GM12878 (cell line): ENCODE measurements at regions not wholly inside any gene's neighbourhood (a gene's known extent, or its start where the extent isn't known, plus 50 kb on each side); places are given as distances from the start of the nearest gene placed in this dataset.
A peak's percentile ranks its signal among the peaks of the same experiment; 100 is the strongest.

Experiments
- ATAC-seq: fragments of 200-7000 bp; cut with Tn5 transposase; 3 replicates; pipeline ENCODE4 v1.9.1; 2020; ENCODE audit warnings: mild to moderate bottlenecking, moderate library complexity
- BruUV-seq: library from RNA; stranded (reverse); fragments of 400-500 nt; replicated peaks from 2 replicates; lab custom pipeline; 2021; lab: Mats Ljungman, UMichigan
- CTCF ChIA-PET: fragments of 300-600 bp; sonication (Branson Sonifier 250); formaldehyde crosslinking; extraction: SDS; loops from one replicate; lab custom pipeline; 2021; ENCODE audit warnings: inconsistent platforms; lab: Yijun Ruan, JAX
- POLR2A ChIA-PET: fragments of 350-600 bp; formaldehyde crosslinking; extraction: SDS; loops from one replicate; lab custom pipeline; 2021; ENCODE audit warnings: inconsistent platforms; lab: Charles Lee
- RAD21 ChIA-PET: fragments of 300-600 bp; sonication (Branson Sonifier 250); formaldehyde crosslinking; loops from one replicate; lab custom pipeline; 2023; ENCODE audit warnings: antibody characterized with exemption; ENCODE audit not compliant: unreplicated experiment; lab: Charles Lee
- SMC1A ChIA-PET: fragments of 300-600 bp; sonication (Branson Sonifier 250); formaldehyde crosslinking; loops from one replicate; lab custom pipeline; 2023; ENCODE audit not compliant: unreplicated experiment, uncharacterized antibody; lab: Charles Lee
- DNase-seq: peaks from one replicate; pipeline ENCODE4 v3.0.0-alpha.2; 2011; ENCODE audit warnings: low read depth, low spot score
- FAIRE-seq: peaks from 3 replicates; lab custom pipeline; 2011; peaks lifted over from hg19 to GRCh38; lab: Jason Lieb, UNC
- H2AFZ ChIP-seq: 2 replicates; pipeline ENCODE4 v1.6.0; 2011; ENCODE audit warnings: low read depth, low read length, control low read depth; ENCODE audit not compliant: control insufficient read depth
- H3K27ac ChIP-seq: 2 replicates; pipeline ENCODE4 v1.5.1; 2011; ENCODE audit warnings: control low read depth; ENCODE audit not compliant: control insufficient read depth, insufficient read depth
- H3K27me3 ChIP-seq, 2 experiments: replicated peaks in 1 of 2; 2 replicates each; pipeline versions ENCODE4 v1.6.0 to v1.6.1; 2011; ENCODE audit warnings: low read length in 1 of 2; ENCODE audit not compliant: control insufficient read depth in 2 of 2, insufficient read depth in 2 of 2
- H3K36me3 ChIP-seq, 2 experiments: 2 replicates each; pipeline ENCODE4 v1.5.1; 2011; ENCODE audit warnings: low read length in 1 of 2; ENCODE audit not compliant: control insufficient read depth in 2 of 2, insufficient read depth in 2 of 2
- H3K4me1 ChIP-seq: 2 replicates; pipeline ENCODE4 v1.6.1; 2011; ENCODE audit warnings: mild to moderate bottlenecking, low read length, moderate library complexity, mixed read lengths; ENCODE audit not compliant: control insufficient read depth, insufficient read depth
- H3K4me2 ChIP-seq: 2 replicates; pipeline ENCODE4 v1.6.0; 2011; ENCODE audit warnings: control low read depth; ENCODE audit not compliant: control insufficient read depth, insufficient read depth
- H3K4me3 ChIP-seq: fragments of 200-600 bp; sonication (generic); 2 replicates; pipeline ENCODE4 v1.5.1; 2016
- H3K79me2 ChIP-seq: 2 replicates; pipeline ENCODE4 v1.6.0; 2011; ENCODE audit warnings: low read length; ENCODE audit not compliant: control insufficient read depth, insufficient read depth
- H3K9ac ChIP-seq: 2 replicates; pipeline ENCODE4 v1.8.0; 2011; ENCODE audit warnings: low read length, control low read depth, mixed read lengths; ENCODE audit not compliant: control insufficient read depth, insufficient read depth
- H3K9me3 ChIP-seq: replicated peaks from 3 replicates; pipeline ENCODE4 v1.5.1; 2011; ENCODE audit warnings: mild to moderate bottlenecking, low read length; ENCODE audit not compliant: control insufficient read depth, insufficient read depth
- H4K20me1 ChIP-seq: 2 replicates; pipeline ENCODE4 v1.6.0; 2011; ENCODE audit not compliant: control insufficient read depth, insufficient read depth
- CTCF ChIP-seq, 3 experiments: IDR thresholded peaks in 2 of 3; conservative IDR thresholded peaks in 1 of 3; 2 replicates each; pipeline ENCODE4 v1.5.1; 2011; ENCODE audit warnings: low read depth in 3 of 3, low read length in 3 of 3, mild to moderate bottlenecking in 3 of 3, control low read depth in 2 of 3, moderate library complexity in 2 of 3, inconsistent platforms in 1 of 3, mixed read lengths in 1 of 3; ENCODE audit not compliant: control insufficient read depth in 2 of 3, insufficient read depth in 1 of 3; ENCODE audit errors: extremely low read depth in 1 of 3
- KAT2A ChIP-seq: conservative IDR thresholded peaks from 2 replicates; pipeline ENCODE4 v1.6.1; 2011; ENCODE audit warnings: low read depth, low read length; ENCODE audit not compliant: control insufficient read depth
- MTA3 ChIP-seq: IDR thresholded peaks from 2 replicates; pipeline ENCODE4 v1.6.1; 2012; ENCODE audit warnings: low read length, inconsistent platforms, borderline replicate concordance
- STAT3 ChIP-seq: IDR thresholded peaks from 2 replicates; pipeline ENCODE4 v1.6.1; 2011; ENCODE audit warnings: low read depth, low read length, improper control_type of control experiment
- WGBS: methylation state at CpG from one replicate; pipeline ENCODE4 v1.1.6; 2016; ENCODE audit warnings: low lambda C conversion rate; ENCODE audit not compliant: insufficient replicate concordance, insufficient coverage; ENCODE audit errors: missing lambda C conversion rate; 5-methylcytosine and 5-hydroxymethylcytosine counted together
- in situ Hi-C: fragments of 300-500 bp; cut with MboI; formaldehyde crosslinking; loops from 9 replicates; pipeline ENCODE4 v1.14.3; 2018; ENCODE audit warnings: mixed read lengths
- intact Hi-C: fragments of 100-400 bp; cut with micrococcal nuclease; formaldehyde crosslinking; loops from one replicate; pipeline ENCODE4 v1.14.2; 2022; ENCODE audit not compliant: unreplicated experiment

- no peaks in the 10 kb centered on the region for H3K36me3 ChIP-seq
- intact Hi-C loops (no loop called here), in situ Hi-C loops (no loop called here)
- H3K27me3 ChIP-seq = no peaks in the 10 kb centered on the region; a peak in 1 of 4 replicates
- no peak for DNase-seq
- no peak overlapping the region for H3K9ac ChIP-seq
- WGBS = 18% methylated on average over 5 of the region's 5 CpGs
- BruUV-seq = no TSS peak
- H3K4me3 ChIP-seq = no peak overlapping the region
- no peaks in the 10 kb centered on the region for H3K79me2 ChIP-seq
- ChIA-PET POLR2A (no interaction called here), CTCF (no interaction called here), RAD21 (no interaction called here), SMC1A (no interaction called here)
- no peak for FAIRE-seq
- no peaks in the 10 kb centered on the region for H3K4me1 ChIP-seq
- TF ChIP-seq MTA3 (no peak), KAT2A (no peak), CTCF (IDR thresholded peaks at IDR 0.05 in 2 of 3, conservative IDR thresholded peaks at IDR 0.05 in 1 of 3; ENCODE audit: control insufficient read depth in 2 of 3, extremely low read depth in 1 of 3, insufficient read depth in 1 of 3, low read depth in 3 of 3, low read length in 3 of 3) (0 out of 6 replicates have a peak, but pooled peaks of 1 of the 3 experiments have one; percentile 4), STAT3 (no peak)
- ATAC-seq = no peak
- H3K4me2 ChIP-seq = no peak overlapping the region
- H2AFZ ChIP-seq = no peak overlapping the region
- H3K27ac ChIP-seq = no peak overlapping the region
- no peaks in the 10 kb centered on the region for H4K20me1 ChIP-seq
- H3K9me3 ChIP-seq = no peaks in the 10 kb centered on the region
Observed at GRCh38 chr10:43316988-43317387, 50.1 kb upstream of the RASGEF1A start.
